ENCODE measurements at regions not wholly inside any gene's neighbourhood (a gene's known extent, or its start where the extent isn't known, plus 50 kb on each side); places are given as distances from the start of the nearest gene placed in this dataset.

GRCh38 chr6:47129129-47129528, 87.0 kb upstream of the ADGRF1 start (continued):
- TF ChIP-seq THRB (CRISPR knock-in tag; conservative IDR thresholded peaks at IDR 0.05) (no peak), RBM39 (optimal IDR thresholded peaks at IDR 0.05; ENCODE audit: low read depth, low read length) (no peak)

- H3K9me1 ChIP-seq (ENCODE audit: control insufficient read depth, insufficient read depth, low read length): no peaks in the 10 kb centered on the region
- H4K20me1 ChIP-seq (replicated peaks; ENCODE audit: control insufficient read depth, insufficient read depth, low read length): no peaks in the 10 kb centered on the region
- peaks cover 4 to 6% of the 10 kb centered on the region in 2 experiments; a peak in 4 of 5 replicates for H3K4me1 ChIP-seq (replicated peaks in 1 of 2; ENCODE audit: control insufficient read depth in 2 of 2, insufficient read depth in 2 of 2, low read length in 2 of 2)
- ChIA-PET POLR2A (interaction anchor here (1.0 to 1.2 kb wide), 4 partner anchors 8 to 13 kb away, joined by 3 to 5 read pairs (median 4); no protein-coding TSS in a partner anchor), CTCF (ENCODE audit: low intra/inter-chr PET ratio) (no interaction called here)
- in situ Hi-C loops (cut with MboI) (no loop called here), intact Hi-C loops (cut with micrococcal nuclease) (no loop called here)
- H3K27ac ChIP-seq (ENCODE audit: extremely low read depth, low read depth, low read length): no peak overlapping the region
- no peak overlapping the region for H3K4me3 ChIP-seq
- peak; percentile 47; the same call in 1 of the 2 replicates for TF ChIP-seq C11orf30 (IDR thresholded peaks at IDR 0.05; ENCODE audit: low read depth)
- peak; percentile 57 for TF ChIP-seq ZNF316 (IDR thresholded peaks at IDR 0.05)
- no peak for TF ChIP-seq RBM22 (IDR thresholded peaks at IDR 0.05; ENCODE audit: low read depth, low read length, poor library complexity, severe bottlenecking)
- peak; percentile 83 for TF ChIP-seq HMBOX1 (IDR thresholded peaks at IDR 0.05)
- peak; percentile 92 for TF ChIP-seq NFIC (IDR thresholded peaks at IDR 0.05)
- no peak for TF ChIP-seq BRCA1 (IDR thresholded peaks at IDR 0.05)
- TF ChIP-seq BRCA1 (CRISPR knock-in tag; IDR thresholded peaks at IDR 0.05): no peak
- no peak for TF ChIP-seq GABPB1 (CRISPR knock-in tag; IDR thresholded peaks at IDR 0.05)
- no peak overlapping the region for H3K4me2 ChIP-seq (ENCODE audit: insufficient read depth, low read length)
- no peaks in the 10 kb centered on the region for H3K36me3 ChIP-seq (ENCODE audit: control insufficient read depth, insufficient read depth, low read length)
- no peaks in the 10 kb centered on the region for H3K79me2 ChIP-seq (ENCODE audit: control insufficient read depth, insufficient read depth, low read length)
- peak overlapping the region; percentile 73 for H2AFZ ChIP-seq (ENCODE audit: low read depth, low read length)
- H3K9me3 ChIP-seq (replicated peaks; ENCODE audit: control insufficient read depth, insufficient read depth, low read depth, low read length): no peaks in the 10 kb centered on the region
- no TSS peak for BruUV-seq (replicated peaks)
- peak in 1 of 4 experiments; percentile 50 for DNase-seq (ENCODE audit: extremely low read depth in 1 of 4, low spot score in 3 of 4)
- no peak for FAIRE-seq
- peak; percentile 39 for ATAC-seq
- H3K9ac ChIP-seq (ENCODE audit: insufficient read depth in 1 of 2, low read depth in 2 of 2, low read length in 2 of 2): no peak overlapping the region; a peak in 1 of 4 replicates
- H3K27me3 ChIP-seq (ENCODE audit: control insufficient read depth in 2 of 2, insufficient read depth in 2 of 2, low read length in 2 of 2): no peaks in the 10 kb centered on the region
- WGBS (ENCODE audit: insufficient coverage, low coverage, missing lambda C conversion rate): 34% methylated on average over 5 of the region's 5 CpGs
Measured at GRCh38 chr6:47126647-47127391, 84.7 kb upstream of the ADGRF1 start.
